Right lobe of liver (tissue), 6 donors: ENCODE measurements at regions not wholly inside any gene's neighbourhood (a gene's known extent, or its start where the extent isn't known, plus 50 kb on each side); places are given as distances from the start of the nearest gene placed in this dataset.

Source experiments
- ATAC-seq, 4 donors: fragments of 200-7000 bp; cut with Tn5 transposase; one replicate each; pipeline ENCODE4 v1.9.1; 2020; ENCODE audit warnings: mild to moderate bottlenecking in 4 of 4, moderate library complexity in 4 of 4
- DNase-seq, 3 donors: peaks; one replicate each; pipeline ENCODE4 v3.0.0-alpha.2; 2020
- H3K27ac ChIP-seq, 3 donors: fragments of 200-600 bp; one replicate each; pipeline ENCODE4 v1.8.0; 2022
- H3K27me3 ChIP-seq, 2 donors: fragments of 200-600 bp; one replicate each; pipeline ENCODE4 v1.8.0; 2022
- H3K36me3 ChIP-seq, 4 donors: fragments of 200-600 bp; sonication (generic) in 1 of 4; one replicate each; pipeline versions ENCODE4 v1.5.1 to v1.8.0; 2017 to 2022; ENCODE audit warnings: control low read depth in 1 of 4
- H3K4me1 ChIP-seq, 4 donors: fragments of 200-600 bp; sonication (generic) in 1 of 4; one replicate each; pipeline versions ENCODE4 v1.5.1 to v1.8.0; 2017 to 2022; ENCODE audit warnings: control low read depth in 1 of 4
- H3K4me3 ChIP-seq, 3 donors: fragments of 200-600 bp; one replicate each; pipeline ENCODE4 v1.8.0; 2022
- H3K9me3 ChIP-seq, 4 donors: fragments of 200-600 bp; sonication (generic) in 1 of 4; one replicate each; pipeline versions ENCODE4 v1.5.1 to v1.8.0; 2017 to 2022; ENCODE audit warnings: control low read depth in 1 of 4
- CTCF ChIP-seq, 4 donors: fragments of 200-600 bp in 3 of 4; fragments of 450-650 bp in 1 of 4; IDR thresholded peaks; one replicate each; pipeline versions ENCODE4 v1.5.1 to v1.8.0; 2016 to 2022; ENCODE audit warnings: antibody characterized with exemption in 4 of 4, mild to moderate bottlenecking in 2 of 4
- POLR2A ChIP-seq: fragments of 450-650 bp; IDR thresholded peaks from one replicate; pipeline ENCODE4 v1.6.1; 2017; ENCODE audit warnings: antibody characterized with exemption, mild to moderate bottlenecking
- WGBS: methylation state at CpG from one replicate; pipeline ENCODE4 v1.1.6; 2018; ENCODE audit warnings: low coverage, low lambda C conversion rate; ENCODE audit not compliant: insufficient coverage; ENCODE audit errors: missing lambda C conversion rate; 5-methylcytosine and 5-hydroxymethylcytosine counted together
- intact Hi-C, 2 donors: fragments of 100-400 bp; cut with DNase I; formaldehyde crosslinking; loops; one replicate each; pipeline versions ENCODE4 v1.11.2 to v1.14.1; 2022
- donor health status: DM: no; HTN: yes; CAD: no.
- donor health status: DM: no; HTN: no; CAD: no.
- donor health status: DM: no; HTN: no; CAD: no.
- donor health status: DM: no; HTN: yes; CAD: no.
- donor health status: DM: no; HTN: yes; CAD: no.

DNA sequence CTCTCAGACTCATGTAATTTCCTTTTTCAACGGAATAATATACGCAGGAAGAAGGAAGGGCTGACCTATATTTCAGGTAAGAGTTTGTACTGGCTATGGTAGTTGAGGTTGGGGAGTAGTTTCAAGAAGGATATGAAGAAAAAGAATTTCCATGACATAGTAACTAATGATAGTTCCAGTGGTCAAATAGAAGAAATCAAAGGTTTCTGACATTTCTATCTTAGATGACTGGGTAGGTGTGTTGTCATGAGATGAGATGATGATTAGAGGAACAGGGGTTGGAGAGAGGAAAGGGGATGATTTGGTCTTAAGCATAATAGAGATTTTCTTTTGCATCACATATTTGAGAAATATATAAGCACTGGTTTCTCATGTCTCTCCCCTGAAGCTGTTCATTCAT is 166.0 kb downstream of the SPATA31D1 start:
- Histone ChIP-seq H3K4me3 (no peak overlapping the region), H3K27me3 (no peaks in the 10 kb centered on the region), H3K9me3 (no peaks in the 10 kb centered on the region), H3K36me3 (no peaks in the 10 kb centered on the region), H3K27ac (no peak overlapping the region), H3K4me1 (no peaks in the 10 kb centered on the region)
- ATAC-seq (no peak), DNase-seq (no peak)
- TF ChIP-seq POLR2A (no peak), CTCF (IDR thresholded peaks at IDR 0.05) (no peak)
- intact Hi-C loops: no loop called here
- 72% methylated on average over 2 of the region's 2 CpGs for WGBS

DNA sequence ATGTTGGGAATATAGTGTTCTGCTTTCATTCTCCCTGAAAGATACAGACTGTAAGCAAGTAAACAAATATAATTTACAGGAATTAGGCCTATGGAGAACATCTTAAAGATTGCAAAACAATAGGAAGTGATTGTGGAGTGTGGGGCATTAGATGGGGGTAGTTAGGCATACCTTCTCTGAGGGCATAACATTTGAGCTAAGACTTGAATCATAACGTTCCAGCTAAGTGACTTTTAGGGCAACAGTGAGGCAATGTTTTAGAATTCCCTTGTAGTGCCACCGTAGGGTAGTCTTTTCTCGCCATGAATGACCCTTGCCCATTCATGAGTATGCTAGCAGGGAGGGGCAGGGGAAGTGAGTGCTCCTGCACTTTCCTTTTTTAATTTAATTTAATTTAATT is 173.3 kb downstream of the SPATA31D1 start:
- no peak overlapping the region for H3K4me3 ChIP-seq
- WGBS: 92% methylated on average over 2 of the region's 3 CpGs

GRCh38 chr9:82164159-82164558 is 175.6 kb downstream of the SPATA31D1 start:
- Histone ChIP-seq H3K4me3 (no peak overlapping the region), H3K36me3 (no peaks in the 10 kb centered on the region), H3K9me3 (no peaks in the 10 kb centered on the region), H3K27ac (no peak overlapping the region), H3K27me3 (no peaks in the 10 kb centered on the region), H3K4me1 (no peaks in the 10 kb centered on the region)
- TF ChIP-seq CTCF (IDR thresholded peaks at IDR 0.05): no peak
- TF ChIP-seq POLR2A: no peak
- DNase-seq: no peak
- ATAC-seq: no peak
- WGBS: 65% methylated on average over 2 of the region's 2 CpGs
- intact Hi-C loops: no loop called here

More for the DNA sequence above, 173.3 kb downstream of the SPATA31D1 start:
- DNase-seq (no peak), ATAC-seq (no peak)
- H3K36me3 ChIP-seq: no peaks in the 10 kb centered on the region
- intact Hi-C loops: no loop called here
- H3K27me3 ChIP-seq: no peaks in the 10 kb centered on the region
- H3K27ac ChIP-seq: no peak overlapping the region
- TF ChIP-seq POLR2A (no peak), CTCF (IDR thresholded peaks at IDR 0.05) (no peak)
- H3K9me3 ChIP-seq: no peaks in the 10 kb centered on the region
- H3K4me1 ChIP-seq: no peaks in the 10 kb centered on the region

DNA sequence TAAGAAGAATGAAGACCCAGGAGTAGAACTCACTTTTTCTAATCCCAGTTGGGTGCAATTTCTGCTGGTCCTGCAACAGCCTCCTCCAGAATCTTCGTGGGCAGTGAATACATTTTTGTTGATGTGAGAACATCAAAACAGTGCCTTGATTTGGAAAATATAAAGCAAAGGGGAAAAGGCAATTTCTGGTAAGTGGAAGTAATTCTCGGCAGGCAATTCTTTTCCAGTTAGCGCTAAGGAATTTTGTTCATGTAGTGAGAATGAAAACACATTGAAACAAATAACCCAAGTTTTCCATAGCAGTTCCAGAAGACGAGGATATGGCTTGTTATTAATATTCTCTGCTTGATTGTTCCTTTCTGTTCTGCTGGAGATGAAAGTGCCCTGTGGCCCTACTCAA is 178.7 kb downstream of the SPATA31D1 start:
- Histone ChIP-seq H3K27ac (no peak overlapping the region), H3K36me3 (no peaks in the 10 kb centered on the region), H3K27me3 (no peaks in the 10 kb centered on the region), H3K4me1 (no peaks in the 10 kb centered on the region), H3K9me3 (no peaks in the 10 kb centered on the region), H3K4me3 (no peak overlapping the region)
- no peak for TF ChIP-seq POLR2A
- TF ChIP-seq CTCF (IDR thresholded peaks at IDR 0.05): no peak
- WGBS: 67% methylated on average over 4 of the region's 4 CpGs
- DNase-seq (no peak), ATAC-seq (no peak)
- intact Hi-C loops: no loop called here

- no peak for ATAC-seq
- intact Hi-C loops: no loop called here
These were observed 180.0 kb downstream of the SPATA31D1 start for GRCh38 chr9:82168585-82168984.

More at GRCh38 chr9:82168585-82168984, 180.0 kb downstream of the SPATA31D1 start:
- DNase-seq: no peak
- Histone ChIP-seq H3K4me3 (no peak overlapping the region), H3K4me1 (no peaks in the 10 kb centered on the region), H3K27ac (no peak overlapping the region), H3K9me3 (no peaks in the 10 kb centered on the region), H3K36me3 (no peaks in the 10 kb centered on the region), H3K27me3 (no peaks in the 10 kb centered on the region)
- WGBS: 82% methylated on average over 3 of the region's 3 CpGs
- TF ChIP-seq POLR2A (no peak), CTCF (IDR thresholded peaks at IDR 0.05) (no peak)
